ENCODE measurements at regions not wholly inside any gene's neighbourhood (a gene's known extent, or its start where the extent isn't known, plus 50 kb on each side); places are given as distances from the start of the nearest gene placed in this dataset.

DNA sequence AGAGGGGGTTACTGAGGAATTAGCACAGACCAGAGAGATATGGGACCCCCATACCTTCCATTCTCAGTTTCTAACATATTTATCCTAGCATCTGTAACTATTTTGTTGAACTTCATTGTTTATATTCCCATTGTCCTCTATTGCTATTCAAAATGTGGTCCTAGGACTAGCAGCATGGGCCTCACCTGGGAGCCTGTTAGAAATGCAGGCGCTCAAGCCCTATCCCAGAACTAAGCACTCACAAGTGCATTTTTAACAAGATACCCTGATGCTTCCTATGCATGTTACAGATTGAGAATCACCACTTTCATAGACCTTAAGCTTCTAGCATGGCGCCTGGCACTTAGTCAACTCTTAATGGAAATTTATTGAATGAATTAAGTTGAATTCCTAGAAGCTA lies 58.3 kb upstream of the TDRD3 start:
- Mint-ChIP-seq H3K36me3 (ENCODE audit: low read depth) (no peaks in the 10 kb centered on the region), H3K9me3 (peaks cover 3% of the 10 kb centered on the region), H3K4me3 (no peak overlapping the region), H3K27ac (ENCODE audit: unreplicated experiment) (no peak overlapping the region), H3K27me3 (ENCODE audit: low read depth) (peaks cover 18% of the 10 kb centered on the region), H3K4me1 (no peaks in the 10 kb centered on the region)
- DNase-seq (ENCODE audit: low read depth, low spot score): no peak
- TF ChIP-seq, protein P1, sequence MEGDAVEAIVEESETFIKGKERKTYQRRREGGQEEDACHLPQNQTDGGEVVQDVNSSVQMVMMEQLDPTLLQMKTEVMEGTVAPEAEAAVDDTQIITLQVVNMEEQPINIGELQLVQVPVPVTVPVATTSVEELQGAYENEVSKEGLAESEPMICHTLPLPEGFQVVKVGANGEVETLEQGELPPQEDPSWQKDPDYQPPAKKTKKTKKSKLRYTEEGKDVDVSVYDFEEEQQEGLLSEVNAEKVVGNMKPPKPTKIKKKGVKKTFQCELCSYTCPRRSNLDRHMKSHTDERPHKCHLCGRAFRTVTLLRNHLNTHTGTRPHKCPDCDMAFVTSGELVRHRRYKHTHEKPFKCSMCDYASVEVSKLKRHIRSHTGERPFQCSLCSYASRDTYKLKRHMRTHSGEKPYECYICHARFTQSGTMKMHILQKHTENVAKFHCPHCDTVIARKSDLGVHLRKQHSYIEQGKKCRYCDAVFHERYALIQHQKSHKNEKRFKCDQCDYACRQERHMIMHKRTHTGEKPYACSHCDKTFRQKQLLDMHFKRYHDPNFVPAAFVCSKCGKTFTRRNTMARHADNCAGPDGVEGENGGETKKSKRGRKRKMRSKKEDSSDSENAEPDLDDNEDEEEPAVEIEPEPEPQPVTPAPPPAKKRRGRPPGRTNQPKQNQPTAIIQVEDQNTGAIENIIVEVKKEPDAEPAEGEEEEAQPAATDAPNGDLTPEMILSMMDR (conservative IDR thresholded peaks at IDR 0.05): no peak

DNA sequence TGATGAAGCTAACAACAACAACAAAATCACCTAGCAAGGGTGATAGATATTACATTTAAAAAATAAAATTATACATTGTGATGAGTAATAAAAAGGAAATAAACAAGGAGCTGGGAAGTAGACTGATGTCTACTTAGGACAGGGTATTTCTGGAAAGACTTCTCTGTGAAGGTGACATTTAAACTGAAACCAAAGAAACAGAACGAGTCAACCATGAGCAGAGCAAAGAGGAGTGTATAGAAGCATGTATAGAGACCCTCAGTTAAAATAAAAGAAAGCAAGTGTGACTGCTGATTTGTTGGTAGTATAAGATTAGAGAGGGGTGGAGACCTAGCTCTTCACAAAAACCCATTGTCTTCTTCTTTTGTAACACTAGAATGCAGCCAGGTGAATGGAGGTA lies 53.0 kb upstream of the TDRD3 start:
- Mint-ChIP-seq H3K4me1 (peaks cover 3% of the 10 kb centered on the region), H3K9me3 (peaks cover 3% of the 10 kb centered on the region), H3K36me3 (ENCODE audit: low read depth) (no peaks in the 10 kb centered on the region), H3K27me3 (ENCODE audit: low read depth) (peaks cover 3% of the 10 kb centered on the region), H3K4me3 (no peak overlapping the region), H3K27ac (ENCODE audit: unreplicated experiment) (no peak overlapping the region)
- TF ChIP-seq, protein P1 (conservative IDR thresholded peaks at IDR 0.05): no peak
- no peak for DNase-seq (ENCODE audit: low read depth, low spot score)

DNA sequence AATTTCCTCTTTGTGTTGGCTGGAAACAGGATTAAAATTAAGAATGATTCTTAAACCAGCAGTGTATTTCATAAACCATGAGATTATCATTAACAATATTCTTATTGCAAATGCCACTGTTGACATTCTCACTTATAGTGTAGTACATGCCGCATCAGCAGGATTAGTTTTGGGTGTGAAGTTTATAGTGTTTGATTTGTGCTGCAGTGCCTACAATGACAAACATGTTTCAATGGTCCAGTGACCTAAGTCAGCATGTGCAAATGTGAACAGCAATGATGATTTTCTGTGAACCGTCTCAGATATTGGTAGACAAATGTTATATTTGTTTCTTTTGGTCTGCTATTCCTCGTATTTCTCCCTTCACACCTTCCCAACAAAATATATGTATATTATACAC lies 49.8 kb upstream of the TDRD3 start:
- TF ChIP-seq, protein P1 (conservative IDR thresholded peaks at IDR 0.05): no peak
- no peaks in the 10 kb centered on the region for H3K27me3 Mint-ChIP-seq (ENCODE audit: low read depth)
- no peaks in the 10 kb centered on the region for H3K9me3 Mint-ChIP-seq
- no peaks in the 10 kb centered on the region for H3K36me3 Mint-ChIP-seq (ENCODE audit: low read depth)
- H3K27ac Mint-ChIP-seq (ENCODE audit: unreplicated experiment): no peak overlapping the region
- H3K4me1 Mint-ChIP-seq: peaks cover 3% of the 10 kb centered on the region
- DNase-seq (ENCODE audit: low read depth, low spot score): no peak
- no peak overlapping the region for H3K4me3 Mint-ChIP-seq

All from neural crest cell (in vitro differentiated cells).